AG04449 (cell line): ENCODE measurements at regions not wholly inside any gene's neighbourhood (a gene's known extent, or its start where the extent isn't known, plus 50 kb on each side); places are given as distances from the start of the nearest gene placed in this dataset.

Source experiments
- CTCF ChIA-PET: fragments of 350-600 bp; formaldehyde crosslinking; extraction: SDS; loops from one replicate; lab custom pipeline; 2021; ENCODE audit warnings: antibody characterized with exemption; lab: Yijun Ruan, JAX
- POLR2A ChIA-PET: fragments of 400-600, 350-600 bp; formaldehyde crosslinking; extraction: SDS; loops from one replicate; lab custom pipeline; 2020; ENCODE audit warnings: antibody characterized with exemption, inconsistent platforms; lab: Yijun Ruan, JAX
- DNase-seq: peaks from one replicate; pipeline ENCODE4 v3.0.0-alpha.2; 2010; ENCODE audit warnings: low read depth, low spot score
- H3K4me3 ChIP-seq: 2 replicates; pipeline ENCODE4 v1.5.1; 2011; ENCODE audit warnings: low read depth, mild to moderate bottlenecking, control low read depth, low read length
- CTCF ChIP-seq: IDR thresholded peaks from one replicate; pipeline ENCODE4 v1.5.1; 2011; ENCODE audit warnings: mild to moderate bottlenecking, moderate library complexity, low read length, control low read depth, inconsistent platforms; ENCODE audit not compliant: insufficient read depth; ENCODE audit errors: missing control alignments

GRCh38 chr1:71232786-71233185 is 152.0 kb upstream of the ZRANB2 start:
- ChIA-PET CTCF (no interaction called here), POLR2A (no interaction called here)
- no peak overlapping the region for H3K4me3 ChIP-seq
- DNase-seq: no peak
- TF ChIP-seq CTCF: no peak

GRCh38 chr1:71232166-71232763 is 151.4 kb upstream of the ZRANB2 start:
- TF ChIP-seq CTCF: no peak
- CTCF ChIA-PET: no interaction called here
- DNase-seq: no peak
- H3K4me3 ChIP-seq: no peak overlapping the region
- POLR2A ChIA-PET: no interaction called here

- ChIA-PET POLR2A (no interaction called here), CTCF (no interaction called here)
- no peak for DNase-seq
- TF ChIP-seq CTCF: no peak
- no peak overlapping the region for H3K4me3 ChIP-seq
These were observed 150.9 kb upstream of the ZRANB2 start for GRCh38 chr1:71231751-71232150.

GRCh38 chr1:71228742-71229365 is 148.0 kb upstream of the ZRANB2 start:
- no peak for DNase-seq
- no peak for TF ChIP-seq CTCF
- CTCF ChIA-PET: no interaction called here
- POLR2A ChIA-PET: no interaction called here
- H3K4me3 ChIP-seq: no peak overlapping the region

GRCh38 chr1:71228241-71228640 is 147.4 kb upstream of the ZRANB2 start:
- no peak for DNase-seq
- TF ChIP-seq CTCF: no peak
- ChIA-PET POLR2A (no interaction called here), CTCF (no interaction called here)
- H3K4me3 ChIP-seq: no peak overlapping the region

GRCh38 chr1:71224741-71225377 is 144.0 kb upstream of the ZRANB2 start:
- no peak for DNase-seq
- TF ChIP-seq CTCF: no peak
- ChIA-PET POLR2A (no interaction called here), CTCF (no interaction called here)
- no peak overlapping the region for H3K4me3 ChIP-seq
